GM18508 (cell line): ENCODE measurements at regions not wholly inside any gene's neighbourhood (a gene's known extent, or its start where the extent isn't known, plus 50 kb on each side); places are given as distances from the start of the nearest gene placed in this dataset.
"Not testable (repeated sequence)": the region's sequence is repeated elsewhere in the genome, so short reads cannot be mapped to it uniquely, and the experiment has no call there.

Experiments
- ATAC-seq: cut with Tn5 transposase; IDR thresholded peaks from one replicate; pipeline ENCODE4 v1.9.1; 2021; ENCODE audit warnings: moderate number of reproducible peaks; ENCODE audit not compliant: insufficient read depth, unreplicated experiment

DNA sequence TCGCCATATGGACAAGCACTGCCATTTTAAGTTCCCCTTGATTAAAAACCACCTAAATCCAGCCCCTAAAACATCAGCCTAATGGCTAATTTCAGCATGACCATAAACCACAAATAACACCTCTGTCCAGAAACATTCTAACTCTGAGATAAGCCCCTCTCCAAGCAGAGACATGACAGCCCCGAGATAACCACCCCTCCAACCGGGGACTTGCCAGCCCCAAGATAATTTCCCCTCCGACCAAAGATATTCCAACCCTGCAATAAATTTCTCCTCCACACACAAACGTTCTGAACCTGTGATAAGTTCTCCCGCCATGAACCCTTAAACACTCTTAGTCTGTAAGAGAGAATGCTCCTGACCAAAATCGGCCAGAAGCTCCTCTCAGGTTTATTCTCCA, 586.8 kb downstream of the EDEM1 start:
- ATAC-seq = no peak

DNA sequence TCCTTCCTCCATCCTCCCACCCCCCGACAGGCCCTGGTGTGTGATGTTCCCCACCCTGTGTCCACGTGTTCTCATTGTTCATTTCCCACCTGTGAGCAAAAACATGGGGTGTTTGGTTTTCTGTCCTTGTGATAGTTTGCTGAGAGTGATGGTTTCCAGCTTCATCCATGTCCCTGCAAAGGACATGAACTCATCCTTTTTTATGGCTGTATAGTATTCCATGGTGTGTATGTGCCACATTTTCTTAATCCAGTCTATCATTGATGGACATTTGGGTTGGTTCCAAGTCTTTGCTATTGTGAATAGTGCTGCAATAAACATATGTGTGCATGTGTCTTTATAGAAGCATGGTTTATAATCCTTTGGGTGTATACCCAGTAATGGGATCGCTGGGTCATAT, 587.6 kb downstream of the EDEM1 start:
- ATAC-seq = not testable (repeated sequence)

DNA sequence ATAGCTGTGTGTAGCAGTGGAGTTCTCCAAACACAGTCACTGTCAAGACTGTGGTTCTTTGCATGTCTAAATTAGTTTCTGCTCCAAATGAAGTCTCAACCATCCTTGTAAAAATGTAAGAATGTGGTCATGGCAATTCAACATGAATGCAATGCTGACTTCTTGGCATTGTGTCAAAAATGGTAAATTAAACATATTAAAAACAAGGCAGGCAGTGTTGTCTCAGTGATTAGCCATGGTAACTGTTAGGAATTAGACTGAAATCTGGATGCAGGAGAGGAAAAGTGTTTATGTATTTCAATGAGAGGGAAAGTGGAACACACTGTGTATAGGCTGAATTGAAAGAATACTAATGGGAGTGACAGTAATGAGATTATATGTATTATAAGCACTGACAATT, 597.2 kb downstream of the EDEM1 start:
- ATAC-seq = no peak

DNA sequence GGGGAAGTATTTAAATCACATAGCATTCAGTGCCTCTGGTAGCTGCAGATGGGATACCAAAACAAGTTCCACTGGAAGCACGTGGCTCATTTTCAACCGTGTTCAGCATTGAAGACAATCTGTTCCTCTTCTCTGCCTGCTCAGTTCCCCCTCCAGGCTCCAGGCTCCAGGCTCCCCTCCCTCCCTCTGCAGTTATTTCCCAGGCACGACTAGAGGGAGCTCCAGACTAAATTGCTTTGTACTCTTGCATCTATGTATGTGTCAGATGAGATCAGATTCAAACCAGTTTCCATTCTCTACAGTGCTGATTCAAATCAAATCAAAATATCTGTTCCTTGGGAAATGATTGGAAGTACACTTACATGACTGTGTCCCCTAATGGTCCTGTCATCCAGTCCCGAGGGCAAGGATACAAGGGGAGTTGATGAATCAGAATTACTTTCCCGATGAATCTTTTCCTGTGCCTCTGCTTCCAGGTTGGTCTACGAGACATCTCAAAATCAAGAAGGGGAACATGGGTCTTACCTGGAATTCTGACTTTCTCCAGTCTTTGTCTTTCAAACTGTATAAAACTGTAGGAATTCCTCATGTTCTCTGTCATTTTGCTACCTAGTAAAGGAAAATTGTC, 600.5 kb downstream of the EDEM1 start:
- no peak for ATAC-seq

DNA sequence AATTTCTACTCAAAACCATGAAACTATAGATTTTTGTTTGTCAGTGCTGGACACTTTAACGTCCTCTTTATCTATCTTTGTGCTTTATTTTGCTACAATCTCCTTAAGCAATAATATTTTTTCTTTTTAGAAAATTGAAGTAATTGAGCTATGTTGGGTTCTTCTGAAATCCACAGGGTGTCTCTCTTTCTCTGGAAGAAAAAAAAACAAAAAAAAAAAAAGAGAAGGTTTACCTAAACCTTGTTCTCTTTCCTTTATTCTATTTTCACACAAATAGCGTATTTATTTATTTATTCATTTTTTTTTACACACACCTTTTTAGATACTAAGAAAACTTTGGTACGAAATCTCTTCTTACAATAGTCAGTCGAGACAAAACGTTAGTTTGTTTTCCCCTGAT, 601.0 kb downstream of the EDEM1 start:
- no peak for ATAC-seq

DNA sequence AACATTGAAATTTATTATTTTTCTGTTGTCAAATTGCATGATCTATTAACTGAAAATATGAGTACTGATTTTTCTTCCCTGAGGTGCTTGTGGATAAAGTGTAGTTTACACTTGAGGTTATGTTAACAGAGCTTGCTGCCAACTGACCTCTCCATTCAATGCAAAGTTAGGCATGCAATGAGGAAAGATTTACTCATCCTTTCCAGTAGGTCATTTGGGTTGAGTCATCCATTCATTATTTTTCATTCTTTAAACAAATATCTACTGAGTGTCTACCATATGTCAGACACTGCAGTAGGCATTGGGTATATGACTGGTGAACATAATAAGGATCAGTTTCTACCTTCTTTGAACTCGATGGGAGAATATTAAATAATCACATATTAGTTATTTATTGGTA, 604.1 kb downstream of the EDEM1 start:
- ATAC-seq = no peak

DNA sequence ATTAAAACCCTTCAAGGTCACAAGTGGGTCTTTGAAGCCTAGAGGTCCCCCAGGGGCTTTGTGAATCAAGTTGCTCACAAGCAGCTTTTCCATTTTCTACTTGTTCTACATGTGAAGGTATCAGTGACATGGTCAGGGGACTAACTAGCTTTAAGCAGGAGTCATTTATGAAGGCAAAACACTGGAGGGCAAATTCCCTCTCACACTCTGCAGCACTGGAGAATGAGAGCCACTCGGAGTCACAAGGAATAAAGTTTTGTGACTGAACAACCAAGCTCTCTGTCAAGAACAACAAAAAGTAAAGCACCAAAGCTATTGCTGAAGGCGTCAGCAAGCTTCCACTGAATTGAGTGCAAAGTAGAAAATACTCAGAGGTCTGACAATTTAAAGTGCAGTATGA, 609.0 kb downstream of the EDEM1 start:
- no peak for ATAC-seq

DNA sequence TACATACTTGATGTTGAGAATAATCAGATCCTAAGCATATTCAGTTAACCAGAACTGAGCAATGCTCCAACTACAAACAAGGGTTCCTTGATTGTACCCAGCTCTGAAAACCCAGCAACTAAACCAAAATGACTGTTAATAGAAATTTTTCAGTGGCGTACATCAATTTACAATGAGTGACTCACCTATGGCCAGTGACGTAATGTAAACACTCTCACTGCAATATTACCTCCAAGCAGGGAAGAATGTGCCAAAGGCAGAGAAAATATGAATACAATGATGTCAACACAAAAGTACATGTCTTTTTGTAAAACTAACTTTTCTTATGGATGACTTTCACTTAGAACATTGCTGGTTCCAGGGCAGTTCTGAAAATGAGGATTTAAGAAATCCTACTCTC, 611.3 kb downstream of the EDEM1 start:
- ATAC-seq = no peak

DNA sequence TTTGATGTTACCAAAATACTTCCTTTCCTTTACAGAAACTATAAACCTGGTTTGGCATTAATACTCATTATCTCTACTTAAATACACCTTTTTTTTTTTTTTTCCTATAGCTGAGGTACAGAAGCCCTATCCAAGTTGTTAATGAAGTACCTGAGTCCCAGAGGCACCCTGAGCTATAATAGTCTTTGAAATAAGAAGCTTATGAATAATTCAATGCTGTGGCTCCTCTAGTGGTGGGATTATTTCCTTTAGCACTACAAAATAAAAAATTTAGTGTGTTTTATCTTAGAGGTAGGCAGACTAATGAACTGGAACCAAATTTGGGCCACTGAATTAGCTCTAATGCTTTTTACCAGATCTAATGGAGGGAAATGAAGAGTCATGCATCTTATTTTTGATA, 611.9 kb downstream of the EDEM1 start:
- no peak for ATAC-seq

DNA sequence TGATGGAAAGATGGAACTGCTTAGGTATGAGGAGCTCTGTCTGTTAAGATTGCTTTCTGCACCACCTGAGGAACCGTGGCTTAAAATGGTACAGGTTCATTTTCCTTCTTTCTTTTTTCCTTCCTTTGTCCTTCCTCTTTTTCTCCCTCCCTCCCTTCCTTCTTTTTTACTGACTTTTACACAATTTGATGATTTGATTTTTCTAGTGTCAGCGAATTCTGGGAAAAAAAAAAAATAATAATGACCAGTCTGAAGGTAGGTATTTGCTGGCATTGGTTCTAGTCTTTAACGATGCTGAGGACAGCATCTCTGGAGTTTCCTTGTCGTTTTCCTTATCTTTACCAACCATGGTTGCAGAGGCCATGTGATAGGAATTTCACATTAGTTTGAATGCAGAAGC, 613.5 kb downstream of the EDEM1 start:
- ATAC-seq = no peak

DNA sequence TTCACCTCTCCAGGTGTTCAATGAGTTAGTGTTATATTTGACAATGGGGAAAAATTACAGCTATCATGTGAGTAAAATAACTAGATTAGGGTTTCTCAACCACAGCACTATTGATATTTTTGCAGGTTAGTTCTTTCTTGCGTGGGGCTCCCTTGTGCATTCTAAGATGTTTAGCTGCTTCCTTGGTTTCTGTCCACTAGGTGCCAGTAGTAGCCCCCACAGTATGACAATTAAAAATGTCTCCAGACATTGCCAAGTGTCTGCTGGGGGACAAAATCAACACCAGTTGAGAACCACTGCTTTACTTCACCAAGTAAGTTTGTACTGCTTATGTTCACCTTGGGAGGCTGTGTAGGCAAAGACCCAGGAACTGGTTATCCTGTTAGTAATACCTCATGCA, 618.7 kb downstream of the EDEM1 start:
- peak; percentile 51 for ATAC-seq

DNA sequence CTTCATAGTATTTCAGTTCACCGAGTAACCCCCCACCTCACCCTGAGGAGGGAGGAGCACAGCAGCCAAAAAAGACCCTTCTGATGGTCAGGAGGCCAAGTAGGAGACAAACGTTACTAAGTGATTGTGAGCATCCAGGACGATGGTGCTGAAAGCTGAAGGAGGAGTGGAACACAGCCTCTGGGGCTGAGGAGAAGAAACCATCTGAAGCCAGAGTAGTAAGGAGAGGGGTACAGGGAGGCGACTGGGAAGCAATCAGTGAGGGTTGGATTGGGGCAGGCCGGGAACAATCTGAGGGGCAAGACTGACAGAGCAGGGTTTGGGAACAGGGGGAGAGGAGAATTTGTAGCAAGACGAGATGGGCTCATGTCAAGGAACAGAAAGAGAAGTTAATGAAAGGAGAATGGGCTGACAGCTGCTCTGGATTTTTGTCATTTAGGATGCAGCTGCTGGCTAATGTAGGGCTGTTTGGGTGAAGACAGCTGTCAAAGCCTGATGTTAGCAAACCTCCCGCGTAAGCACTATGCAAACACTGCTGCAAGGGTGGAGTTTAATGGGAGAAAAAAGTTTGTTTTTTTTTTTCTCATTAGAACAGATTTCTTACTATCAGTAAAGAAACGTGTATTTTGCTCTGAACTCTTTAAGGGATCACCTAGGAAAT, 622.2 kb downstream of the EDEM1 start:
- no peak for ATAC-seq

DNA sequence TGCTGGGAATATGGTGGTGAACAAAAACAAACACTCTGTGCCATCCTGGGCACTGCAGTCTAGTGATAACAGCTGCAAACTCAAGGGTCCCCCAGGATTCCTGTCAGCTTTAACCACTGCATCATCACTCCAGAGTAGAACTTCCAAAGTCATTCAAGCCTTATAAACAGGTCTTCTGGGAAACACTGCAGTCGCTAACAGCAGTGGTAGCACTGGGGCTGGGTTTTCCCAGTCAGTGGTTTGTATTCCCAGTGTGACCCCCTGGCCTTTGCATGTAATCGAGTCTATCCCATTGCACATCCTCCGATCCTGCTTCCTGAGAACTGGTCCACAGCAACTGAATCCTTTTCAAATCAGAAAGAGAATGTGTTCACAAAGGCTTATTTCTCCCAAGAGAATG, 623.5 kb downstream of the EDEM1 start:
- ATAC-seq = no peak

DNA sequence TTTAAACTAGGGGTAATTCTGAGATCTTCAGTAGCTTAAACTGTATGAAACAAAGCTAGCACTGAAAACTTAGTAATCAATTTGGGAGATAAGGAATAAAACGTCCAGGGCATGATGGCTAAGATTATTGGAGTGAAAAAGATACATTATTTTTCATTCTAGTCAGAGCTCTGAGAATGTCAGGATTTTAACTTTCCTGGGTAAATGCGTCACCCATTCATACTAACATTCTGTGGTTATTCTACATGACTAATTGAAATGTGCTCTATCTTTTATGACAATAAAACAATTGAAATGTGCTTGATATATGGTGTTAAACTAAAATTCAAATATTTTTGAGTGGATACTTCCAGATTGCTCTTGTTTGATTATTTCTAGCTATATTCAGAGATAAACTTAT, 626.0 kb downstream of the EDEM1 start:
- no peak for ATAC-seq

DNA sequence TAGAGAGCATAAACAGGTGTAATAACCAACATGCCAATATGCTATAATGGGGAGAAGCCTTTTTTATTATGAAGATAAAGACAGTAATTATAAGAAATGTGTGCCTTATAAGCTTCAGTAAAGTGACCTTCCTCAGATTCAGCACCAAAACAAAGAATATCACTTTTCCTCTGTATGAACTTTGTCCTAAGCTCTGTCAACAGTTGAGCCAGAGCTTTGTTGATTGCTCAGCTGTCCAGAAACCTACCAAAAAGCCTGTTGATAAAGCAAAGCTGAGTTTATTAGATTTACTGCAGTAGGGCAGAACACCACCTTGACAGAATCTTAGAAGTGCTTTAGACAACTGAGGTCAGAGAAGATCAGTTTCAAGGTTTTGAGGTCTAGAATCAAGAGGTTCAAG, 635.3 kb downstream of the EDEM1 start:
- no peak for ATAC-seq

DNA sequence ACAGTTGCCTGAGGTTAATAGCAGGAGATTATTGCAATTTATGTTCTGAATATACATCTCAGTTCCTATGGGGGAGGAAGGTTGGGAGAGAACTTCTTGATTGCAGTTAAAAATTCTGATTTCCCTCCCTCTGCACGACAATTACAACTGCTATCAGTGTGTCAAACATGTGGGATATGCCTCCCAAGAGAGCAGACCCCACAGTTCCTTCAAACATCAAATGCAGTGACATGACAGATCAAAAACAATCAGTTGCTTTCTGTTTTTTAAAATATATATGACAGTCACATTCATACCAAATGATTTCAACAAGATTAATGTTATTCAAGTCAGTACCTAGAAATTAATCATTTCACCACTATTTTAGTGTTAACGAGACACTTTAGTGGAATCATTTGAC, 639.0 kb downstream of the EDEM1 start:
- ATAC-seq = no peak

DNA sequence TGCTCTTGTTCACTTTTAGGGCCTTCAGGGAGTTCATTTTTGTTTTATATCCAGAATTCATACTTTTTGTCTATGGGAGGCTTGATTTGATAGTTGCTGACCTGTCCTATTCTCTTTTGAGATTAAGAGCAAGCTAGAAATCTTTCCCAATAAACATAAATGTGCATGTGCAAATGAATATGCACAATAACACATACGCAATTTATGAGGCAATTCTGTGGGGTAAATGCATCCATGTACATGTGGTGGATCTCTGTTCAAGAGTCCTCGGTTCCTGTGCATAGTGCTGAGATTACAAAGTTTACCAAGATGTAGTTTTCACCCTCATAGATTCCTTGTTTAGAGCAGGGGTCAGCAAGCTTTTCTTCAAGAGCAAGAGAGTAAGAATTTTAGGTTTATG, 640.7 kb downstream of the EDEM1 start:
- ATAC-seq = no peak

DNA sequence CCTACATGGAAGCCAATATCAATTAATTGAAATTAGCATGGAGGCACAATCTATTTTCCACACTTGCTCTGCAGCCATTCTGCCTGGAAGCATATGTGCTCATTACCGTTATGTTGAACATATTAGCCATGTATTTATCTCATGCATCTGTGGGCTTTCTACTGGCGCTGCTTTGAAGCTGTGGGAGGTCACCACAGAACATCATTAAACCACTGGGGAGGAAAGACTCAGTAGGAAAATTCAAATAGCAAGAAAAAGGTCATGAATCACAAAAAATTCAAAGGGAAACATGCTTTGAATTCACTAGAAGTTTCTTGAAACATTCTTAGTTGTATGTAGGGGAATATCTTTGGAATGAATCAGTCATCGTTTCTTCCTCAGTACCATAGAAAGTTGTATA, 652.5 kb downstream of the EDEM1 start:
- ATAC-seq = no peak

DNA sequence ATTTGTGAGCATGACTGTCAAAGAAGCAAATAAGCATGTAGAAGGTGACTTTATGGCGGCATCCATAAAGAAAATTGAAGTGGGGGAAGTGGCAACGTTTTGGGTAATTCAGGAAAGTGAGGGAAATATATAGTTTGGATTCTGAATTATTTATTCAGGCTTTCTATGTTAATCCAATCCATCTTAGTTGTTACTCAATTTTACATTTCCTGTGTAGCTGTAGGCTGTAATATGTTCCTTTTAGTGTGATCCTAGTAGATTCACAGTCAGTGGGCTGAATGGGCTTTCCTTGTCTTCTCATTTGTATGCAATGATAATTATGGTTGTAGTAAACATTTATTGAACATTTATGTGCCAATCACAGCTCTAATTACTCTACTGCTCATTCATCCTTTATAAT, 654.1 kb downstream of the EDEM1 start:
- no peak for ATAC-seq

DNA sequence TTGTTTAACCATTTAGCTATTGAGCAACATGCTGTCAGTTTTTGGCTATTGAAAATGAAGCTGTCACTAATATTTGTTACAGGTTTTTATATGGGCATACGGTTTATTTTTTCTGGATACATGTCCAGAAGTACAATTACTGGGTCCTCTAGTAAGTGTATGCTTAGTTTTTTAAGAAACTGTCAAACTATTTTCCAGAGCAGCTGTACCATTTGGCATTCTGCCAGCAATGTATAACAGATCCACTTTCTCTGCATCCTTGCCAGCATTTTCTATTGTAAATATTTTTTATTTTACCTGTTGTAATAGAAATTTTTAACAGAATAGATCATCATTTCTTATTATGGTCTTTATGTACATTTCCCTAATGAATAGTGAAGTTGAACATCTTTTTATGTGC, 658.8 kb downstream of the EDEM1 start:
- ATAC-seq = no peak

DNA sequence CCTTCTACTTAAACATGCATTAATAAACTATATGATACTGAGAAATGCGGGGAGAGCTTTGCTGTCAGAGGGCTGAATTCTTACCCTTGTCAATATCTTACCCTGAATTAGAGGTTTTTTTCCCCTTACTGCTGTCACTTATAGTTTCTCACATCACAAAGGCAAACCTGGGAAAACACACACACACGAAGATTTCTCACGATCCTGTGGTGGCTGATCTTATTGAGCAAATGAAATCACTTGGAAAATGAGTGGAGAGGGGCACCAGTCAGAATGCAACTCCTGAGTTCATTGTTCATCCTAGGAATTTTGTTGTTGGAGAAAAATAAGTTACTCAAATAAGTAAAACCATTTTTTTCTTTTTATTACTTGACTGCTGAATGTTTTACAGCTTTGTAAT, 673.6 kb downstream of the EDEM1 start:
- no peak for ATAC-seq

DNA sequence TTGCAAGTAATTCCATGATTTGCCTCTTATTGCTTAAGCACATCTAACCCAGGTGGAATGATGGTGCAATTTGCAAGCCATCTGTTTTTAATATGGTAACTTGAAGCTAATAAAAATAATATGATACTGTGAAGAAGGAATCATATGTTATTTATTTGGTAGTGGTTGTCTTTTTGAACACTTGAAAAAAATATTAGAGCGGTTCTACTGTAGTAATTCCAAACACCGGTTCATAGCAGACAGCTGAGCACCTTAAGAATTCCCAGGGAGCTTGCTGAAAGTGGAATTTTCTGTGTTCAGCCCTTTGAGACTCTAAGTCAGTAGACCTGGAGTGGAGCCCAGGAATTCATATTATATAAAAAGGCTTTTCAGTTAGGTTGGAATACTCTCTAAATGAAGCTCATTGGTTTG, 687.4 kb downstream of the EDEM1 start:
- no peak for ATAC-seq

DNA sequence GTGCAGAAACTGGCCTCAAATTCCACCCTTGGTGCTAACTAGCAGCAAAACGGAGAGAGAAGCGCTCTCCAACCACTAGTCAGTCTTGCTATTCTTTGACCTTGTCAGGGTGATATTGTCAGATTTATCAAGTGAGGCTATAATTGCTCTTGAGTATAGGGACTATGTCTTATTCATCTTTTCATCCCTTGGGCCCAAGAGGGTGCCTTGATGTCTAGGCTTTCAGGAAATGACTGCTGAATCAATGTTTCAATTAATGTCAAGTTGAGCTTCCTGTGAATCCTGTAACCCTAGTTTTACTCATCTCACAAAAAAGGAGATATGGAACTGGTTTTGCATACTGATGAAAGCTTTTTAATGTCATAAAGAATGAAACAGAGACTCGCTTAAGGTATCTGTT, 701.3 kb downstream of the EDEM1 start:
- no peak for ATAC-seq
